ENCODE measurements at regions not wholly inside any gene's neighbourhood (a gene's known extent, or its start where the extent isn't known, plus 50 kb on each side); places are given as distances from the start of the nearest gene placed in this dataset.

- H3K9ac ChIP-seq (ENCODE audit: low read depth in 1 of 2, low read length in 2 of 2): no peak overlapping the region
- no peaks in the 10 kb centered on the region for H3K4me1 ChIP-seq (ENCODE audit: control insufficient read depth in 1 of 2, insufficient read depth in 2 of 2, low read length in 2 of 2)
- no peak overlapping the region for H3K27ac ChIP-seq (ENCODE audit: low read depth, low read length)
- no peaks in the 10 kb centered on the region for H3K9me3 ChIP-seq (ENCODE audit: control insufficient read depth in 1 of 2, low read length in 2 of 2)
- no peaks in the 10 kb centered on the region for H3K27me3 ChIP-seq (ENCODE audit: control insufficient read depth in 1 of 2, insufficient read depth in 2 of 2, low read length in 2 of 2)
- no peak overlapping the region for H3K4me3 ChIP-seq (ENCODE audit: low read depth in 1 of 2, low read length in 2 of 2)
- no peaks in the 10 kb centered on the region for H3K36me3 ChIP-seq (ENCODE audit: control insufficient read depth in 1 of 2, insufficient read depth in 2 of 2, low read length in 2 of 2)
These were observed 447.0 kb downstream of the ETV1 start for GRCh38 chr7:13542451-13542850.

GRCh38 chr7:13551503-13551902, 438.0 kb downstream of the ETV1 start:
- Histone ChIP-seq H3K27me3 (ENCODE audit: control insufficient read depth in 1 of 2, insufficient read depth in 2 of 2, low read length in 2 of 2) (no peaks in the 10 kb centered on the region), H3K27ac (ENCODE audit: low read depth, low read length) (no peak overlapping the region), H3K36me3 (ENCODE audit: control insufficient read depth in 1 of 2, insufficient read depth in 2 of 2, low read length in 2 of 2) (no peaks in the 10 kb centered on the region), H3K4me1 (ENCODE audit: control insufficient read depth in 1 of 2, insufficient read depth in 2 of 2, low read length in 2 of 2) (no peaks in the 10 kb centered on the region), H3K9me3 (ENCODE audit: control insufficient read depth in 1 of 2, low read length in 2 of 2) (no peaks in the 10 kb centered on the region), H3K4me3 (ENCODE audit: low read depth in 1 of 2, low read length in 2 of 2) (no peak overlapping the region), H3K9ac (ENCODE audit: low read depth in 1 of 2, low read length in 2 of 2) (no peak overlapping the region)

GRCh38 chr7:13560441-13560840, 429.0 kb downstream of the ETV1 start:
- Histone ChIP-seq H3K36me3 (ENCODE audit: control insufficient read depth in 1 of 2, insufficient read depth in 2 of 2, low read length in 2 of 2) (no peaks in the 10 kb centered on the region), H3K27me3 (ENCODE audit: control insufficient read depth in 1 of 2, insufficient read depth in 2 of 2, low read length in 2 of 2) (no peaks in the 10 kb centered on the region), H3K27ac (ENCODE audit: low read depth, low read length) (no peak overlapping the region), H3K4me3 (ENCODE audit: low read depth in 1 of 2, low read length in 2 of 2) (no peak overlapping the region), H3K4me1 (ENCODE audit: control insufficient read depth in 1 of 2, insufficient read depth in 2 of 2, low read length in 2 of 2) (no peaks in the 10 kb centered on the region), H3K9me3 (ENCODE audit: control insufficient read depth in 1 of 2, low read length in 2 of 2) (no peaks in the 10 kb centered on the region), H3K9ac (ENCODE audit: low read depth in 1 of 2, low read length in 2 of 2) (no peak overlapping the region)

GRCh38 chr7:13563257-13563656, 426.2 kb downstream of the ETV1 start:
- Histone ChIP-seq H3K4me1 (ENCODE audit: control insufficient read depth in 1 of 2, insufficient read depth in 2 of 2, low read length in 2 of 2) (no peaks in the 10 kb centered on the region), H3K27me3 (ENCODE audit: control insufficient read depth in 1 of 2, insufficient read depth in 2 of 2, low read length in 2 of 2) (no peaks in the 10 kb centered on the region)

GRCh38 chr7:13563680-13564079, 425.8 kb downstream of the ETV1 start:
- H3K27me3 ChIP-seq (ENCODE audit: control insufficient read depth in 1 of 2, insufficient read depth in 2 of 2, low read length in 2 of 2): no peaks in the 10 kb centered on the region
- no peak overlapping the region for H3K9ac ChIP-seq (ENCODE audit: low read depth in 1 of 2, low read length in 2 of 2)
- no peaks in the 10 kb centered on the region for H3K9me3 ChIP-seq (ENCODE audit: control insufficient read depth in 1 of 2, low read length in 2 of 2)
- no peaks in the 10 kb centered on the region for H3K4me1 ChIP-seq (ENCODE audit: control insufficient read depth in 1 of 2, insufficient read depth in 2 of 2, low read length in 2 of 2)
- H3K27ac ChIP-seq (ENCODE audit: low read depth, low read length): no peak overlapping the region
- no peaks in the 10 kb centered on the region for H3K36me3 ChIP-seq (ENCODE audit: control insufficient read depth in 1 of 2, insufficient read depth in 2 of 2, low read length in 2 of 2)
- H3K4me3 ChIP-seq (ENCODE audit: low read depth in 1 of 2, low read length in 2 of 2): no peak overlapping the region

More at GRCh38 chr7:13563257-13563656, 426.2 kb downstream of the ETV1 start:
- Histone ChIP-seq H3K27ac (ENCODE audit: low read depth, low read length) (no peak overlapping the region), H3K9ac (ENCODE audit: low read depth in 1 of 2, low read length in 2 of 2) (no peak overlapping the region), H3K36me3 (ENCODE audit: control insufficient read depth in 1 of 2, insufficient read depth in 2 of 2, low read length in 2 of 2) (no peaks in the 10 kb centered on the region), H3K9me3 (ENCODE audit: control insufficient read depth in 1 of 2, low read length in 2 of 2) (no peaks in the 10 kb centered on the region), H3K4me3 (ENCODE audit: low read depth in 1 of 2, low read length in 2 of 2) (no peak overlapping the region)

GRCh38 chr7:13577566-13578145, 411.8 kb downstream of the ETV1 start:
- H3K36me3 ChIP-seq (ENCODE audit: control insufficient read depth in 1 of 2, insufficient read depth in 2 of 2, low read length in 2 of 2): no peaks in the 10 kb centered on the region
- no peak overlapping the region for H3K4me3 ChIP-seq (ENCODE audit: low read depth in 1 of 2, low read length in 2 of 2)
- H3K9me3 ChIP-seq (ENCODE audit: control insufficient read depth in 1 of 2, low read length in 2 of 2): no peaks in the 10 kb centered on the region
- H3K27ac ChIP-seq (ENCODE audit: low read depth, low read length): no peak overlapping the region
- H3K9ac ChIP-seq (ENCODE audit: low read depth in 1 of 2, low read length in 2 of 2): no peak overlapping the region
- H3K27me3 ChIP-seq (ENCODE audit: control insufficient read depth in 1 of 2, insufficient read depth in 2 of 2, low read length in 2 of 2): no peaks in the 10 kb centered on the region
- H3K4me1 ChIP-seq (ENCODE audit: control insufficient read depth in 1 of 2, insufficient read depth in 2 of 2, low read length in 2 of 2): no peaks in the 10 kb centered on the region

GRCh38 chr7:13578294-13578693, 411.2 kb downstream of the ETV1 start:
- H3K9ac ChIP-seq (ENCODE audit: low read depth in 1 of 2, low read length in 2 of 2): no peak overlapping the region
- no peaks in the 10 kb centered on the region for H3K4me1 ChIP-seq (ENCODE audit: control insufficient read depth in 1 of 2, insufficient read depth in 2 of 2, low read length in 2 of 2)
- no peaks in the 10 kb centered on the region for H3K36me3 ChIP-seq (ENCODE audit: control insufficient read depth in 1 of 2, insufficient read depth in 2 of 2, low read length in 2 of 2)
- H3K27ac ChIP-seq (ENCODE audit: low read depth, low read length): no peak overlapping the region
- no peaks in the 10 kb centered on the region for H3K27me3 ChIP-seq (ENCODE audit: control insufficient read depth in 1 of 2, insufficient read depth in 2 of 2, low read length in 2 of 2)
- H3K4me3 ChIP-seq (ENCODE audit: low read depth in 1 of 2, low read length in 2 of 2): no peak overlapping the region
- no peaks in the 10 kb centered on the region for H3K9me3 ChIP-seq (ENCODE audit: control insufficient read depth in 1 of 2, low read length in 2 of 2)

GRCh38 chr7:13581097-13581496, 408.4 kb downstream of the ETV1 start:
- Histone ChIP-seq H3K9ac (ENCODE audit: low read depth in 1 of 2, low read length in 2 of 2) (no peak overlapping the region), H3K4me3 (ENCODE audit: low read depth in 1 of 2, low read length in 2 of 2) (no peak overlapping the region), H3K27ac (ENCODE audit: low read depth, low read length) (no peak overlapping the region), H3K36me3 (ENCODE audit: control insufficient read depth in 1 of 2, insufficient read depth in 2 of 2, low read length in 2 of 2) (no peaks in the 10 kb centered on the region), H3K27me3 (ENCODE audit: control insufficient read depth in 1 of 2, insufficient read depth in 2 of 2, low read length in 2 of 2) (no peaks in the 10 kb centered on the region), H3K9me3 (ENCODE audit: control insufficient read depth in 1 of 2, low read length in 2 of 2) (no peaks in the 10 kb centered on the region), H3K4me1 (ENCODE audit: control insufficient read depth in 1 of 2, insufficient read depth in 2 of 2, low read length in 2 of 2) (no peaks in the 10 kb centered on the region)

- H3K4me3 ChIP-seq (ENCODE audit: low read depth in 1 of 2, low read length in 2 of 2): no peak overlapping the region
- no peaks in the 10 kb centered on the region for H3K9me3 ChIP-seq (ENCODE audit: control insufficient read depth in 1 of 2, low read length in 2 of 2)
- no peaks in the 10 kb centered on the region for H3K27me3 ChIP-seq (ENCODE audit: control insufficient read depth in 1 of 2, insufficient read depth in 2 of 2, low read length in 2 of 2)
- no peak overlapping the region for H3K9ac ChIP-seq (ENCODE audit: low read depth in 1 of 2, low read length in 2 of 2)
- no peaks in the 10 kb centered on the region for H3K4me1 ChIP-seq (ENCODE audit: control insufficient read depth in 1 of 2, insufficient read depth in 2 of 2, low read length in 2 of 2)
- no peaks in the 10 kb centered on the region for H3K36me3 ChIP-seq (ENCODE audit: control insufficient read depth in 1 of 2, insufficient read depth in 2 of 2, low read length in 2 of 2)
- no peak overlapping the region for H3K27ac ChIP-seq (ENCODE audit: low read depth, low read length)
These were observed 395.6 kb downstream of the ETV1 start for GRCh38 chr7:13593854-13594253.

- no peaks in the 10 kb centered on the region for H3K4me1 ChIP-seq (ENCODE audit: control insufficient read depth in 1 of 2, insufficient read depth in 2 of 2, low read length in 2 of 2)
- no peak overlapping the region for H3K9ac ChIP-seq (ENCODE audit: low read depth in 1 of 2, low read length in 2 of 2)
- H3K4me3 ChIP-seq (ENCODE audit: low read depth in 1 of 2, low read length in 2 of 2): no peak overlapping the region
- H3K9me3 ChIP-seq (ENCODE audit: control insufficient read depth in 1 of 2, low read length in 2 of 2): no peaks in the 10 kb centered on the region
- no peak overlapping the region for H3K27ac ChIP-seq (ENCODE audit: low read depth, low read length)
- H3K27me3 ChIP-seq (ENCODE audit: control insufficient read depth in 1 of 2, insufficient read depth in 2 of 2, low read length in 2 of 2): no peaks in the 10 kb centered on the region
- H3K36me3 ChIP-seq (ENCODE audit: control insufficient read depth in 1 of 2, insufficient read depth in 2 of 2, low read length in 2 of 2): no peaks in the 10 kb centered on the region
These were observed 387.4 kb downstream of the ETV1 start for GRCh38 chr7:13602036-13602435.

GRCh38 chr7:13603016-13603415, 386.4 kb downstream of the ETV1 start:
- no peaks in the 10 kb centered on the region for H3K4me1 ChIP-seq (ENCODE audit: control insufficient read depth in 1 of 2, insufficient read depth in 2 of 2, low read length in 2 of 2)
- H3K27ac ChIP-seq (ENCODE audit: low read depth, low read length): no peak overlapping the region
- H3K36me3 ChIP-seq (ENCODE audit: control insufficient read depth in 1 of 2, insufficient read depth in 2 of 2, low read length in 2 of 2): no peaks in the 10 kb centered on the region
- no peak overlapping the region for H3K9ac ChIP-seq (ENCODE audit: low read depth in 1 of 2, low read length in 2 of 2)
- H3K9me3 ChIP-seq (ENCODE audit: control insufficient read depth in 1 of 2, low read length in 2 of 2): peaks cover 6 to 7% of the 10 kb centered on the region in 2 donors
- no peaks in the 10 kb centered on the region for H3K27me3 ChIP-seq (ENCODE audit: control insufficient read depth in 1 of 2, insufficient read depth in 2 of 2, low read length in 2 of 2)
- H3K4me3 ChIP-seq (ENCODE audit: low read depth in 1 of 2, low read length in 2 of 2): no peak overlapping the region

All from duodenal mucosa (tissue), 2 donors.